ENCODE measurements at regions not wholly inside any gene's neighbourhood (a gene's known extent, or its start where the extent isn't known, plus 50 kb on each side); places are given as distances from the start of the nearest gene placed in this dataset.

GRCh38 chr7:11236680-11237079 is 263.0 kb downstream of the PHF14 start:
- TF ChIP-seq ZFP30 (CRISPR knock-in tag; IDR thresholded peaks at IDR 0.05) (no peak), ZNF8 (CRISPR knock-in tag; IDR thresholded peaks at IDR 0.05) (no peak), ESRRG (CRISPR knock-in tag; IDR thresholded peaks at IDR 0.05) (no peak), ARNTL (CRISPR knock-in tag; IDR thresholded peaks at IDR 0.05; ENCODE audit: borderline replicate concordance, low read depth) (no peak), TSHZ2 (CRISPR knock-in tag; IDR thresholded peaks at IDR 0.05) (no peak), TOX (CRISPR knock-in tag; IDR thresholded peaks at IDR 0.05; ENCODE audit: borderline replicate concordance) (no peak), SNAI2 (CRISPR knock-in tag; IDR thresholded peaks at IDR 0.05) (no peak), PPARA (CRISPR knock-in tag; IDR thresholded peaks at IDR 0.05; ENCODE audit: borderline replicate concordance) (no peak)
- TF ChIP-seq, protein P1, sequence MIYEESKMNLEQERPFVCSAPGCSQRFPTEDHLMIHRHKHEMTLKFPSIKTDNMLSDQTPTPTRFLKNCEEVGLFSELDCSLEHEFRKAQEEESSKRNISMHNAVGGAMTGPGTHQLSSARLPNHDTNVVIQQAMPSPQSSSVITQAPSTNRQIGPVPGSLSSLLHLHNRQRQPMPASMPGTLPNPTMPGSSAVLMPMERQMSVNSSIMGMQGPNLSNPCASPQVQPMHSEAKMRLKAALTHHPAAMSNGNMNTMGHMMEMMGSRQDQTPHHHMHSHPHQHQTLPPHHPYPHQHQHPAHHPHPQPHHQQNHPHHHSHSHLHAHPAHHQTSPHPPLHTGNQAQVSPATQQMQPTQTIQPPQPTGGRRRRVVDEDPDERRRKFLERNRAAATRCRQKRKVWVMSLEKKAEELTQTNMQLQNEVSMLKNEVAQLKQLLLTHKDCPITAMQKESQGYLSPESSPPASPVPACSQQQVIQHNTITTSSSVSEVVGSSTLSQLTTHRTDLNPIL (CRISPR knock-in tag; IDR thresholded peaks at IDR 0.05; ENCODE audit: low read depth) = no peak
- no peak for ATAC-seq

GRCh38 chr7:11237742-11238141 is 264.1 kb downstream of the PHF14 start:
- no peak for ATAC-seq
- TF ChIP-seq TCF4 (CRISPR knock-in tag; IDR thresholded peaks at IDR 0.05; ENCODE audit: borderline replicate concordance) = no peak
- no peak for TF ChIP-seq ZNF8 (CRISPR knock-in tag; IDR thresholded peaks at IDR 0.05)
- no peak for TF ChIP-seq TSHZ2 (CRISPR knock-in tag; IDR thresholded peaks at IDR 0.05)
- no peak for TF ChIP-seq ARNTL (CRISPR knock-in tag; IDR thresholded peaks at IDR 0.05; ENCODE audit: borderline replicate concordance, low read depth)
- no peak for TF ChIP-seq SNAI2 (CRISPR knock-in tag; IDR thresholded peaks at IDR 0.05)
- no peak for TF ChIP-seq ESRRG (CRISPR knock-in tag; IDR thresholded peaks at IDR 0.05)
- TF ChIP-seq BACH2 (CRISPR knock-in tag; IDR thresholded peaks at IDR 0.05; ENCODE audit: borderline replicate concordance) = no peak
- no peak for TF ChIP-seq ZC3H10 (CRISPR knock-in tag; IDR thresholded peaks at IDR 0.05)
- no peak for TF ChIP-seq OSR1 (CRISPR knock-in tag; IDR thresholded peaks at IDR 0.05)
- no peak for TF ChIP-seq PPARA (CRISPR knock-in tag; IDR thresholded peaks at IDR 0.05; ENCODE audit: borderline replicate concordance)
- no peak for TF ChIP-seq ZFP30 (CRISPR knock-in tag; IDR thresholded peaks at IDR 0.05)
- no peak for TF ChIP-seq CSDC2 (CRISPR knock-in tag; IDR thresholded peaks at IDR 0.05)

DNA sequence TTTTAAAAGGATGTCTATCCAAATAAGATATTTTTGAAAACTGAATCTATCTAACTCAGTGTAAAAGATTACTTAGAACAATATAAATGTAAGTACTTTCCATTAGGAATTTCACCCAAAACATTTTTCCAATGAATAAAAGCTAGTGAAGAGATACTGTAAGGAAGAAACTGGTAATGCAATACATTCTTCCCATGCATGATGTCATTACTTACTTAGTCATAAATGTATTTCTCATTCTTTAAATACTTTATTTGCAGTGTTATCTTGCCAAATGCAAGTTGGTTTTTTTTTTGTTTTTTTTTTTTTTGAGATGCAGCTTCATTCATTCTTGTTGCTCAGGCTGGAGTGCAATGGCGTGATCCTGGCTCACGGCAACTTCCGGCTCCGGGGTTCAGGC is 265.6 kb downstream of the PHF14 start:
- TF ChIP-seq, protein P2, sequence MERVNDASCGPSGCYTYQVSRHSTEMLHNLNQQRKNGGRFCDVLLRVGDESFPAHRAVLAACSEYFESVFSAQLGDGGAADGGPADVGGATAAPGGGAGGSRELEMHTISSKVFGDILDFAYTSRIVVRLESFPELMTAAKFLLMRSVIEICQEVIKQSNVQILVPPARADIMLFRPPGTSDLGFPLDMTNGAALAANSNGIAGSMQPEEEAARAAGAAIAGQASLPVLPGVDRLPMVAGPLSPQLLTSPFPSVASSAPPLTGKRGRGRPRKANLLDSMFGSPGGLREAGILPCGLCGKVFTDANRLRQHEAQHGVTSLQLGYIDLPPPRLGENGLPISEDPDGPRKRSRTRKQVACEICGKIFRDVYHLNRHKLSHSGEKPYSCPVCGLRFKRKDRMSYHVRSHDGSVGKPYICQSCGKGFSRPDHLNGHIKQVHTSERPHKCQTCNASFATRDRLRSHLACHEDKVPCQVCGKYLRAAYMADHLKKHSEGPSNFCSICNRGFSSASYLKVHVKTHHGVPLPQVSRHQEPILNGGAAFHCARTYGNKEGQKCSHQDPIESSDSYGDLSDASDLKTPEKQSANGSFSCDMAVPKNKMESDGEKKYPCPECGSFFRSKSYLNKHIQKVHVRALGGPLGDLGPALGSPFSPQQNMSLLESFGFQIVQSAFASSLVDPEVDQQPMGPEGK (CRISPR knock-in tag; IDR thresholded peaks at IDR 0.05; ENCODE audit: borderline replicate concordance) = no peak
- TF ChIP-seq ZC3H10 (CRISPR knock-in tag; IDR thresholded peaks at IDR 0.05) (no peak), ZFP3 (CRISPR knock-in tag; IDR thresholded peaks at IDR 0.05) (no peak), ARNTL (CRISPR knock-in tag; IDR thresholded peaks at IDR 0.05; ENCODE audit: borderline replicate concordance, low read depth) (no peak), ZNF565 (CRISPR knock-in tag; conservative IDR thresholded peaks at IDR 0.05; ENCODE audit: low read depth) (no peak), ZNF8 (CRISPR knock-in tag; IDR thresholded peaks at IDR 0.05) (no peak), CSRNP3 (CRISPR knock-in tag; IDR thresholded peaks at IDR 0.05) (no peak)
- ATAC-seq = no peak

Data from SK-N-SH treated with all-trans-retinoic acid at 6 μM for 48 hours (cell line).